ENCODE measurements at regions not wholly inside any gene's neighbourhood (a gene's known extent, or its start where the extent isn't known, plus 50 kb on each side); places are given as distances from the start of the nearest gene placed in this dataset.

DNA sequence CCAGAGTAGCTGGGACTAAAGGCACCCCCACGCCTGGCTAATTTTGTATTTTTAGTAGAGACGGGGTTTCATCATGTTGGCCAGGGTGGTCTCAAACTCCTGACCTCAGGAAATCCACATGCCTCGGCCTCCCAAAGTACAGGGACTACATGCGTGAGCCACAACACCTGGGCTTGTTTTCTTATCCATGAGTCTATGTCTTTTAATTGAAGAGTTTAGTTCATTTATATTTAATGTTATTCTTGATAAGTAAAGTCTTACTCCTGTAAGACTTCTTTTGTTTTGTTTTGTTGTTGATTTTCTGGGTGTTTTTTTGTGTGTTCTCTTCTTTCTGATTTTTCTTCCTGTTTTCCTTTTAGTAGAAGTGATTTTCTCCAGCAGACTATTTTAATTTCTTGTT, 621.0 kb downstream of the LTN1 start:
- TF ChIP-seq, protein P1, sequence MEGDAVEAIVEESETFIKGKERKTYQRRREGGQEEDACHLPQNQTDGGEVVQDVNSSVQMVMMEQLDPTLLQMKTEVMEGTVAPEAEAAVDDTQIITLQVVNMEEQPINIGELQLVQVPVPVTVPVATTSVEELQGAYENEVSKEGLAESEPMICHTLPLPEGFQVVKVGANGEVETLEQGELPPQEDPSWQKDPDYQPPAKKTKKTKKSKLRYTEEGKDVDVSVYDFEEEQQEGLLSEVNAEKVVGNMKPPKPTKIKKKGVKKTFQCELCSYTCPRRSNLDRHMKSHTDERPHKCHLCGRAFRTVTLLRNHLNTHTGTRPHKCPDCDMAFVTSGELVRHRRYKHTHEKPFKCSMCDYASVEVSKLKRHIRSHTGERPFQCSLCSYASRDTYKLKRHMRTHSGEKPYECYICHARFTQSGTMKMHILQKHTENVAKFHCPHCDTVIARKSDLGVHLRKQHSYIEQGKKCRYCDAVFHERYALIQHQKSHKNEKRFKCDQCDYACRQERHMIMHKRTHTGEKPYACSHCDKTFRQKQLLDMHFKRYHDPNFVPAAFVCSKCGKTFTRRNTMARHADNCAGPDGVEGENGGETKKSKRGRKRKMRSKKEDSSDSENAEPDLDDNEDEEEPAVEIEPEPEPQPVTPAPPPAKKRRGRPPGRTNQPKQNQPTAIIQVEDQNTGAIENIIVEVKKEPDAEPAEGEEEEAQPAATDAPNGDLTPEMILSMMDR (IDR thresholded peaks at IDR 0.05), result no peak
- TF ChIP-seq POLR2A (IDR thresholded peaks at IDR 0.05) (no peak), POLR2AphosphoS5 (IDR thresholded peaks at IDR 0.05; ENCODE audit: insufficient read depth in 1 of 2, low read depth in 1 of 2) (no peak)

Data from vagina (tissue), 2 donors.